GM21528 (cell line): ENCODE measurements at regions not wholly inside any gene's neighbourhood (a gene's known extent, or its start where the extent isn't known, plus 50 kb on each side); places are given as distances from the start of the nearest gene placed in this dataset.
"Not testable (repeated sequence)": the region's sequence is repeated elsewhere in the genome, so short reads cannot be mapped to it uniquely, and the experiment has no call there.

Experiments used
- ATAC-seq: cut with Tn5 transposase; IDR thresholded peaks from one replicate; pipeline ENCODE4 v1.9.1; 2021; ENCODE audit warnings: mild to moderate bottlenecking, moderate library complexity; ENCODE audit not compliant: unreplicated experiment, low FRiP score

DNA sequence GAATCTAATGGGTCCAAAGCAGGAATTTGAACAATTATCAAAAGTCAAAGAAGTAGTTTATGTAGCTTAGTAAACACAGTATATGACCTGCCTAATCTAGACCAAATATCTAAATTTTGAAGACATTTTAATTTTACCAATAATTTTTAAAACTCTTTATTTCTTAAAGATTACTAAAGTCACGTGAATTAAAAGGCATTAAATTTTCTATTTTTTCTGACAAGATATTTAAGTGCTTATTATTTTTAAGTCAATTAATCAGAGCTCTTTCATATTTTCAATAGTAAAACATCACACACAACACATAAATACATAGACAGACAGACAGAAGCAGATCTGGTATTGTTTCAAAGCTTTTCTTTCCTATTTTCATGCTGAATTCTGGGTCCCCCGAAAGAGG is 89.5 kb downstream of the ZNF467 start:
- no peak for ATAC-seq

DNA sequence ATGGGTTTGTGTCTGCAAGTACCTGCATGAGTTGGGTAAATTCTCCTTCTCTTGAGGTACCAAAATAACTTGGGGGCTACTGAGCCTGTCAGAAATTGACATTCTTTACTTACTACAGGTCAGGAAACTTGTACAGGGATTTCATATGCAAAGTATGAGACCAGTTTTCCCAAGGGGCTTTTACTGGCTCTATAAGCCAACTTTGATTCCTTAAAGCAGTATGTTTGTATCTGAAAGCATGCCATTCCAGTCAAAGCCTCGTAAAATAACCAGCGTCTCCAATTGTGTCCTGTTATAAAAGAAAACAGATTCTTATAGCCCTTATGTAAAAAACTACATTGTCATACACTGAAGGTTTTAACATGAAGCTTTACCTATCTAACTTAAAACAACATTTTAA is 90.2 kb downstream of the ZNF467 start:
- ATAC-seq = no peak

DNA sequence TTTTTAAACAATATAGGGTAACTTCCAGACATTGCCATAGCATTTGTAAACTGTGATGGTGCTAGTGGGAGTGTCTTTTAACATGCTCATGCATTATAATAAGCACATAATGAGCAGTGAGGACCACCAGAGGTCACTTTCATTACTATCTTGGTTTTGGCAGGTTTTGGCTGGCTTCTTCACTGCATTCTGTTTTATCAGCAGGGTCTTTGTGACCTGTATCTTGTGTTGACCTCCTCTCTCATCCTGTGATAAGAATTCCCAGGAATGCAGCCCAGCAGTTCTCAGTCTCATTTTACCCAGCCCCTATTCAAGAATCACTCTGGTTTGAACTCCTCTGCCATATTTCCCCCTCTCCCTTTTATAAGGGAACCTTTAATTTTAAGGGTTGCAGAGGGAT is 91.3 kb downstream of the ZNF467 start:
- ATAC-seq = no peak

DNA sequence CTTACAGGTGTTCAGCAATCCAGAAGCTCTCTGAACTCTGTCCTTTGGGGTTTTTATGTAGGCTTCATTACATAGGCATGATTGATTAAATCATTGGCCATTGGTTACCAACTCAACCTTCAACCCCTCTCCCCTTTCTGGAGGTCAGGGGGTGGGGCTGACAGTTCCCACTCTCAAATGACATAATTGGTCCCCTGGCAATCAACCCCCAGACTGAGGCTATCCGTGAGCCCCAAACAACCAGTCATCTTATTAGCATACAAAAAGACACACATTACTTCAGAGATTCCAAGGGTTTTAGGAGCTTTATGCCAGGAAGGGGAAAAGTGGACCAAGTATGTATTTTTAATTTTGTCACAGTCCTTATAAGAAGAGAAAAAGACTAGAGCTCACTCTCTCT is 92.1 kb downstream of the ZNF467 start:
- no peak for ATAC-seq

DNA sequence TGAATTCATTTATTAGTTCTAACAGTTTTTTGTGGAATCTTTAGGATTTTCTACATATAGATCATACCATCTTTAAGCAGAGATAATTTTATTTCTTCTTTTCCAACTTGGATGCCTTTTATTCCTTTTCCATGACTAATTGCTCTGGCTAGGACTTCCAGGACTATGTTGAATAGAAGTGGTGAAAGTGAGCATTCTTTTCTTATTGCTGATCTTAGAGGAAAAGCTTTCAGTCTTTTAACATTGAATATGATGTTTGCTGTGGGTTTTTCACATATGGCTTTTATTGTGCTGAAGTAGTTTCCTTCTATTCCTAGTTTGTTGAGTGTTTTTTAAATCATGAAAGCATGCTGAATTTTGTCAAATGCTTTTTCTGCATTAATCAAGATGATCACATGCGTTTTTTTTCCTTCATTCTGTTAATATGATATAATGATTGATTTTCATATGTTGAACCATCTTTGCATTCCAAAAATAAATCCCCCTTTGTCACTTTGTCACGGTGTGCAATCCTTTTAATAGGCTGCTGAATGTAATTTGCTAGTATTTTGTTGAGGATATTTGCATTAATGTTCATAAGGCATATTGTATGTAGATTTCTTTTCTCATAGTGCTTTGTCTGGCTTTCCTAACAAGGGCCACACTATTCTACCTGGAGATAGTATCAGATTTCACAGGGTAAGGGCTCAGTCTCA is 92.9 kb downstream of the ZNF467 start:
- no peak for ATAC-seq

DNA sequence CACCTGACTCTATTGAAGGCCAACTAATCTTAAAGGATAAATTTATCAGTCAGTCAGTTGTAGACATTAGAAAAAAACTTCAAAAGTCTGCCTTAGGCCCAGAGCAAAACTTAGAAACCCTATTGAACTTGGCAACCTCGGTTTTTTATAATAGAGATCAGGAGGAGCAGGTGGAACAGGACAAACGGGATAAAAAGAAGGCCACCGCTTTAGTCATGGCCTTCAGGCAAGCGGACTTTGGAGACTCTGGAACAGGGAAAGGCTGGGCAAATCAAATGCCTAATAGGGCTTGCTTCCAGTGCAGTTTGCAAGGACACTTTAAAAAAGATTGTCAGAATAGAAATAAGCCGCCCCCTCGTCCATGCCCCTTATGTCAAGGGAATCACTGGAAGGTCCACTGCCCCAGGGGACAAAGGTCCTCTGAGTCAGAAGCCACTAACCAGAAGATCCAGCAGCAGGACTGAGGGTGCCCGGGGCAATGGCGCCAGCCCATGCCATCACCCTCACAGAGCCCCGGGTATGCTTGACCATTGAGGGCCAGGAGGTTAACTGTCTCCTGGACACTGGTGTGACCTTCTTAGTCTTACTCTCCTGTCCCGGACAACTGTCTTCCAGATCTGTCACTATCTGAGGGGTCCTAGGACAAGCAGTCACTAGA is 98.5 kb downstream of the ZNF467 start:
- ATAC-seq = not testable (repeated sequence)

DNA sequence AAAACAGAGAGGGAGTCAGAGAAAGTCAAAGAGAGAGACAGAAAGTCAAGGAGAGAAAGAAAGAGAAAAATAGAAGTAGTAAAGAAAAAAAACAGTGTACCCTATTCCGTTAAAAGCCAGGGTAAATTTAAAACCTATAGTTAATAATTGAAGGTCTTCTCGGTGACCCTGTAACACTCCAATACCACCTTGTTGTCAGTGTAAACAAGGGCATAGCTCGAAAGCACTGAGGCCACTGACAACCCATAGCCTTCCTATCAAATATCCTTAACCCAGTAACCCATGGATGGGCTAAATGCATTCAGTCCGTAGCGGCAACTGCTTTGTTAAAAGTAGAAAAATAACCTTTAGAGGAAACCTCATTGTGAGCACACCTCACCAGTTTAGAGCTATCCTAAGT is 100.4 kb downstream of the ZNF467 start:
- ATAC-seq = no peak

DNA sequence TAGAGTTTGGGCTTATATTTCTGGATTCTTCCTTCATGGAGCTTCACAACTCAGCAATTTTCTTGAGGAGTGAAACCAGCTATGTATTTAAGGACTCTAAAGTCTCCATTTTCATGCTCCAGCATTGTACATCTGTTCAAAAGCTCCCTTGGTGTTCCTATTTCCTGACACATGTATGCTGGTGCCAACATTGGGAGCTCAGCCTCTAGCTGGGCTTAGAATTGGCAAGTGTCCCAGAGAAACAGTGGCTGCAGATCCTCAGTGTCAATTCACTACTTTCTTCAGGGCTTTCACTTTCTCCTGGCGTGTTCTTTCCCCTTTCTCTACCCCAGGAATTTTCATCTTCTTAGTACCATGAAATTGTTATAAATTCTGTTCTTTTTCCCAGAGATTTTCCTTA is 103.1 kb downstream of the ZNF467 start:
- ATAC-seq = no peak

DNA sequence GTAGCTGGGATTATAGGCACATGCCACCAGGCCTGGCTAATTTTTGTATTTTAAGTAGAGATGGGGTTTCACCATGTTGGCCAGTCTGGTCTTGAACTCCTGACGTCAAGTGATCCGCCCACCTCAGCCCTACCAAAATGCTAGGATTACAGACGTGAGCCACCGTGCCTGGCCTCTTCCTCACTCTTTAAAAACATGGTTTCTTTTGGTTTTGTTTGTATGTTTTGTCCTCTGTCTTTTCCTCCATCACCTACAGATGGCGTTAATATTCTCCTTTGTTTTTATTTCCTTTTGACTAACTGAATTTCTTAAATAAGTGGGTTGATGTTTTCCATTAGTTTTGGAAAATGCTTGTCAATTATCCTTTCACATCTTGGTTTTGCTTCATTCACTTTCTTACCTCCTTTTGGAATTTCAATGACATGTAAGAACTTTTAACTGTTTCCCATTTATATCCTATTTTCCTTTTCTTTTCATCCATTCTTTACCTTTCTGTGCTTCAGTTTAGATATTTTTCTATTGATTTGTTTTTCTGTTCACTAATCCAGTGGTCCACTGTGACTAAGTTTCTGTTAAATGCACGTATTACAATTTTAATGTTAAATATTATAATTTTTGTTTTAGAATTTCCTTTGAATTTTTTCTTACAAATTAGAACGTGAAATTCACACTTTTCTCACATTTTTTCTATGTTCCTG is 104.1 kb downstream of the ZNF467 start:
- no peak for ATAC-seq

DNA sequence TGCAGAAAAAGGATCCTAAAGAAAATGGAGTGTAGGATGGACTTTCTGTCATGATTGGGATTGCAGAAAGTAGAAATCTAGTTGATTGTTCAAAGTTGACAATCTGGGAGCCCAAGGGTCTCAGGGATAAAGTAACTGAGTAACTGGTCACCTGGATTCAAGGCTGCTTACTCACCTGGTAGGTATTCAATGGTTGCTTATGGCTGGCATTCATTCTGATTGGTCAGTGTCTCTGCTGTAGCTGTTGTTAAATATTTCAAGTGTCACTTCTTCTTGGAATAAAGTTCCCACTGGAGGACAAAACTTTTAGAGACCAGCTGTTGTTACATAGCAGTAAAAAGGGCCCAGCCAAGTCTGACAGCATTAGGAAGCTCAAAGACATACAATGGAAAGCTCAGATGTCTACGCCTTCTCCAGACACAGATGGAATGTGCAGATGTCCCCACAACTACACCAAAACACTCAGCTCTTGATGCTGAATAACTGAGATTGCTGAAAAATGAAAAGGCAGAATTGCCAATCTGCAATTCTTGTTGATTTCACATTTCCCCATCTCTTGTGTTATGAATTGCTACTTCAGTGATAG is 106.9 kb downstream of the ZNF467 start:
- no peak for ATAC-seq

DNA sequence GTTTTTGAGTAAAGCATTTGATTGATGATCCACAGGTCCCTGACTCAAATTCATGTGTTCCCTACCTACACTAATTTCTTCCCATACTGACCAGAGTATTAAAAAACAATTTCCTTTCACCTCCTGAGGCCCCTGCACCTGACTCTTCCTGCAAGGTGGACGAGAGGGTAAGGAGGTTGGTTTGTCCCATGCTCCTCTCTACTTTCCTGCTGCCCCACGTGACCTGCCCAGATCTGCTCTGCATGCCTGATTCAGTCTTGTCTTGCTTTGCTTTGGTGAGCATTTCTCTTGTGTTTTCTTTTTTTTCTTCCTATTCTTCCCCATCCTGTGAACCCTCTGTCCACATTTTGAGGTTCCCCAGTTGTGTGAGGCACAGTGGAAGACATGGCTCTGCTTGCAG is 107.8 kb downstream of the ZNF467 start:
- ATAC-seq = not testable (repeated sequence)

DNA sequence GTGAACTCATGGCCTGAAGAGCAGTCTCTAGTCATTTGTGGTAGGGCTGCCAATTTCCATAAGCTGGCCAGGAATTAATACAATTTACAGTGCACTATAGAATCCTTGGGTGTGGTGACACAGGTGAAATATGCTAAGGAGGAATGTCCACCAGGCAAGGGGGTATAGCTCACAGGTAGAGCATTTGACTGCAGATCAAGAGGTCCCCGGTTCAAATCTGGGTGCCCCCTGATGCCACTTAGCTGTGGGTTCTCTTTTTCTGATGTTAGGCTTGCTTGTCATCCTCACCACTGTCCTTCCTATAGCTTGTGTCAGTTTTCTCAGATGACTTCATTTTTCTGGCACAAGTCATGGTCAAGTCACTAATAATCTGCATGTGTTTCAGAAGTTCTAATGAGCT is 108.7 kb downstream of the ZNF467 start:
- ATAC-seq = no peak

DNA sequence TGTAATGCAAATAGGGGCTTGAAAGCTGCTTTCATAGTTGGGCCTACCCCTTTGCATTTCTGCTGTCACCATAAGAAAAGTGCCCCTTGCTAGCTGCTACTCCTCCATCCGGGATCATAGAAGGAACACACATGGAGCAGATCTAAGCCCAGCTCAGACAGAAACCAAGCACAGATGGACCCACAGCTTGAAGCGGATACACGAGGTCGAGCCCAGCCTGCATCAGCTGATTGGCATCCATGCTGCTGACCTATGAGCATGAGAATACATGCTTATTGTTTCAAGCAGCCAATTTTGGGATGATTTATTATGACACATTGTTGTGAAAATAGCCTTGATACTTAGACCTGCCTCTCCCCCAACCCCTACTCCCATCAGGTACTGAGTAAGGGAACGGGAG is 109.2 kb downstream of the ZNF467 start:
- no peak for ATAC-seq

DNA sequence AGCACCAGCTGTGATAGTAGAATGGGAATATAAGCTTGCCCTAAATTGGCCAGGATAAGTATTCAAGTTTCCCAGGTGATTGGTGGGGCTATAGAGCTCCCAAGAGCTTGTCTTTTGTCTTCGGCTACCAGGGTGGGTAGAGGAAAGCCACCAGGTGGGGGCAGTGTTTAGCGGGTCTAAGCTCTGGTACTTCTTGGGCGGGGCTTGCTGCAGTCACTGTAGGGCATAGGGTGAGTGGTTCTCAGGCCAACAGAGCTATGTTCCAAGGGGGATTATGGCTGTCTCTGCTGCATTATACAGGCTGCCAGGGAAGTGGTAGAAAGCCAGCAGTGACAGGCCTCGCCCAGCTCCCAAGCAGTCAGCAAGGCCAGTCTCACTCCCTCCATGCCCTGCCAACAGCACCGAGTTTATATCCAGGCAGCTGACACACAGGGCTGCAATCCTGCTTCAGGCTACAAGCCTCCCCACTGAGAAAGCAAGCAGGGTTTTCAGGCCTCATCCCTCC is 110.7 kb downstream of the ZNF467 start:
- ATAC-seq = no peak

DNA sequence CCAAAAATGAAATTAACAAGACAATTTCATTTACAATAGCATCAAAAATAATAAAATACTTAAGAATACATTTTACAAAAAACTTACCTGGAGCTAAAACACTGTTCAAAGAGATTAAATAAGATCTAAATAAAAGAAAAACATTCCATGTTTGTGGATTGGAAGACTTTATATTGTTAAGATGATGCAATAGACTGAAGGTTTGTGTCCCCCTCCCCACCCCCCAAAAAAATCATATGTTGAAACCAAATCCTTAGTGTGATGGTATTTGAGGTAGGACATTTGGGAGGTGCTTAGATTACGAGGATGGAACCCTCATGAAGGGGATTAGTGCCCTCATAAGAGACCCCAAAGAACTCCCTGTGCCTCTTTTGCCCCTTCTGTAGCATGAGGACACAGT is 117.6 kb downstream of the ZNF467 start:
- no peak for ATAC-seq

DNA sequence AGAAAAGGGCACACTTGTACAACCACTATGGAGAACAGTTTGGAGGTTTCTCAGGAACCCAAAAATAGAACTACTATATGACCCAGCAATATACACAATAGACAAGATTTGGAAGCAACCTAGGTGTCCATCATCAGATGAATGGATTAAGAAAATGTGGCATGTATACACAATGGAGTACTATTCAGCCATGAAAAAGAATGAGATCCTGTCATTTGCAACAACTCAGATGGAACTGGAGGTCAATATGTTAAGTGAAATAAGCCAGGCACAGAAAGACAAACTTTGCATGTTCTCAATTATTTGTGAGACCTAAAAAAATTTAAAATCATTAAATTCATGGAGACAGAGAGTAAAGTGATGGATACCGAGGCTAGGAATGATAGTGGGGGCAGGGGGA is 118.8 kb downstream of the ZNF467 start:
- ATAC-seq = no peak

DNA sequence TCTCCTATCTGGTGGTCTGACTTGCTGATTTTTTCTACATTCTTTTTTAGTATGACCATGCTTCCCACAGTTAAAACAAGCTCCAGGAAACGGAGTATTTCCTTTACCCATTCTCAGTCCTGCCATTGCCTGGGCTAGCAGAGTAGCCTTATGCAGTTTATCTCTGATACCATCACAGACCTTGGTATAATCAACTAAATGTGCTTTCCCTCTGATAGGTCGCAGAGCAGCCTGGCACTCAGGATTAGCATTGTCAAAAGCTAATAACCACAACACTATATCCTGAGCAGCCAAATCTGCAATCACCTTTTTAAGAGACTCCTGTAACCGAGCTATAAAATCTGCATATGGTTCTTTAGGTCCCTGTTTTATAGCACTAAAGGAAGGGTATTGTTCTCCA is 123.2 kb downstream of the ZNF467 start:
- ATAC-seq = not testable (repeated sequence)

DNA sequence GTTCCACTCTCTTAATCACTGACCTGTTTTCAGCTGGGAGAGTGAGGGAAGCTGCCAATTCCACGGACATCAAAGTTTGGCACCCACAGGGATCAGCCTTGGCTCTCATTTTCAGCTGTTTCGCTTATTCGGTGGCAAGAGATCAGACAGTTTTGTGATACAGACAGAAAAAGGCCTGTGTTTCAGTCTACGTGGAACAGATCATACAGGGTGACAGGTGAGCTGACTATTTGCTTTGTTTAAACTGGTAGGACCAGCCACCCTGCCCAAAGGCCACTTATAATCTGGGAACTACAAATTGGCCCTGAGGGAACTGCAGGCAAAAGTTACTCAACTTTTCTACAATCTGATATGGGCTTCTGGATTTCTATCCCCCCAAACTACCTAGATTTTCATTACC is 128.6 kb downstream of the ZNF467 start:
- no peak for ATAC-seq

DNA sequence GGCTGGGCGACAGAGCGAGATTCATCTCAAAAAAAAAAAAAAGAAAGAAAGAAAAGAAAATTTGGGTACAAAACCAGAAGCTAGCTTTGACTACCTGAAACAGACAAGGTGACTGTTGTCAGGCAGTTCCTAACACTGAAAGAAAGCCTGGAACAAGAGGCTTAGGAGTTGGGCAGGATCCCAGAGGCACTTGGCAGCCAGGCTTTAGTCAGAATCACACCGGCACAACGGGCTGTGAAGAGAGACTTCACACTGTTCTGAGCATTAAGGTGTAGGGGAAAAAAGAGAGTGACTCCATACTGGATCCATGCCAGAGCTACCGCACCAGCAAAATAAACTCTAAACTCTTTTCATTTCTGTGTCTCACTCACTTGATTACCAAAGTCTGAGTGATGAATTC is 130.8 kb downstream of the ZNF467 start:
- no peak for ATAC-seq

DNA sequence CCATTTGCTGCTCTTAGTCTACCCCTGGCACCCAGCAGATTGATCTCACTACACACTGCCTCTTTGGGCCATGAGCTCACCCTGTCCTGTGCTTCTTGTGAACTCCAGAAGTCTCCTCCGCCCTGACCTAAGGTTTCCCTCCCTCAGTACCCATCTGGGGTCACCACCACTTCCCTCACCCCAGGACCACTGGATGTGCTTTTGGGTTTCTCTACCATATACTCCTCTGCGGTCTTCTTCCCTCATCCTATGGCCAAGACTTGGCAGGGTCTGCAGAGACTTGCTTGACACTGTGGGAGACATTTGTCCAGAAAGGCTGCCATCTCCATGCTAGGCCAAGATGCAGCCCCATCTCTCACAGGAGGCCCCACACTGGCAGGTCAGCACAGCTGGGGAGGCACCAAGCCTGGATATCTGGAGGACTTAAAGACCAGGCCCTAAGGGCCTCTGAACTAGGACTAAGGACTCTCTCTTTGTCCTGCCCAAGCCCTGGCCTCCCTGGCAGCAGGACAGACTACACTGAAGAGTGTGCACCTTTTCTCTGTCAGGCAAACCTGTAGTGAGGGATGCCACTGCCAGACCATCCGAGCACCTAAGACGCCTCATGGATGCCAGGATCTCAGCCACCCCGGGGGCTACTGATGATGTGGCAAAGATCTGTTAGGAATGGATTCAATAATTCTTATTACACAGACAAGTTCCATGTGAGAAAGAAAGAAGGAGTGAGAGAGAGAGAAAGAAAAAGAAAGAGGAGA is 134.6 kb downstream of the ZNF467 start:
- ATAC-seq = no peak
